NCI-H2171 (cell line): ENCODE measurements at regions not wholly inside any gene's neighbourhood (a gene's known extent, or its start where the extent isn't known, plus 50 kb on each side); places are given as distances from the start of the nearest gene placed in this dataset.

Source experiments
- DNase-seq: peaks from one replicate; lab custom pipeline; 2025; lab: John Stamatoyannopoulos, UW

- no peak for DNase-seq
These were observed 115.8 kb downstream of the SLC25A47 start for GRCh38 chr14:100438678-100439592.

GRCh38 chr14:100439781-100440180 is 116.6 kb downstream of the SLC25A47 start:
- no peak for DNase-seq

- peak; percentile 86 for DNase-seq
These were observed 117.1 kb downstream of the SLC25A47 start for GRCh38 chr14:100440207-100440631.

GRCh38 chr14:100440758-100441203 is 117.6 kb downstream of the SLC25A47 start:
- DNase-seq: no peak

DNA sequence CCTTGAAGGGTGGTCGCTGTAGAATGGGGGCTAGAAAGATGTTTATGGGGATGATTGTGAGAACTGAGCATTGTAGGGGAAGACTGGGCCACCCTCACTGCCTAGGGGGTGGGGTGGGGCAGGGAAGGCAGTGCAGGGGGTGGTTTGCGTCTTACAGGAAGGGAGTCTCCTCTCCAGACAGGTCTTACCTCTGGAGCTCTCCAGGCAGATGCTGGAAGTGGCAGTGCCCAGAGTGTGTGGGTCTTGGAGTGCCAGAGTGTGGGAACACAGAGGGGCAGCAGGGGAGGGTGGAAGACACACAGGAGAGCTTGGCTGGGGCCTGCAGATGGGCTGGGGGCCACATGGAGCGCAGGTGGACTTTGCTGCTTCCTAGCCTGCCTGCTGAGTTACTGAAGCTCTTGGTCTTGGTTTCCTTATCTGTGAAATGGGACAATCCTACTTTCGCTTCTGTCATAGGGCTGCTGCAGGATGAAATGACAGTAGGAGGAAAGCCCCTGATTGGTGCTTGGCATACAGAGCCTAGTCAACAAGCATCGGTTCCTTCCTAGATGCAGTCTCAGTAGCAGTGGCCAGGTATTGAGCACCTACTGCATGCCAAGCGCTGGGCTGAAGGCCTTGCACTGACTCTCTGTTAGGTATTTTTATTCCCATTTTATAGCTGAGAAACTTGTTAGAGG is 118.3 kb downstream of the SLC25A47 start:
- DNase-seq: no peak

- no peak for DNase-seq
These were observed 118.9 kb downstream of the SLC25A47 start for GRCh38 chr14:100442036-100442435.

GRCh38 chr14:100442498-100443490 is 119.7 kb downstream of the SLC25A47 start:
- no peak for DNase-seq

DNA sequence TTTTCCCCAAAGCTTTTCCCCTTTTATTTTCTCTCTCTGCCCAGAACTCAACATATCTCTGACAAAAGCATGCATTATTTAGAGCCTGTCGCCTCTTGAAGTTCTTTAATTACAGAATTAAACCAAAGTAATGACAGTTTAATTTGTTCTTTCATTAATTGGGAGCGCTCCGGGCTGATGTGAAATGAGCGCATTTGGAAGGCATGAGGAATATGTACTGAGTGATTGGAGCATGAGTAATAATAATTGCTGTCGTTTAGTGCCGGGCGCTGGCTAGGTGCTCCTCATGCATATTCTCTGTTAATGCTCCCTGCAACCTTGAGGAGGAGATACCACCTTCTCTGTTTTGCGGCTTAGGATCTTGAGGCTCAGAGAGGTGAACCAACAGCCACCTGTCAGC is 120.5 kb downstream of the SLC25A47 start:
- DNase-seq: no peak

GRCh38 chr14:100445436-100446088 is 122.4 kb downstream of the SLC25A47 start:
- DNase-seq: no peak

GRCh38 chr14:100446572-100446971 is 123.4 kb downstream of the SLC25A47 start:
- peak; percentile 68 for DNase-seq

DNA sequence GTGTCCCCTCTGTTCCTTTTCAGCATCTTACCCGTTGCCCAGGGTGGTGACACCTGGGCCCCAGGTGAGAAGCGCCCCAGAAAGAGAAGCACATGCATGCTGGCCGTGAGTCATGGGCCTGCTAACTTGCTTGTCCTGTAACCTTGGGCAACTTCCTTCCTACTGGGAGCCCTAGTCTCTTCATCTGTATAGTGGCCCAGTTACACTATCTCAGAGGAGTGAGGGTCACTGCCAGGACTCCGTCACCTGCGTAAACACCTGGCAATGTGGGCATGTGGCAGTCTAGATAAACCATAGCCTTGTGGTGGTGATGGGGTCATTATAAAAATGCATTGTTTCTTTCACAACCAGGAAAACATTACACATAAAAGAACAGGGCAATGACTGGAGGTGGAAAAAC is 125.2 kb downstream of the SLC25A47 start:
- no peak for DNase-seq

- no peak for DNase-seq
These were observed 126.3 kb downstream of the SLC25A47 start for GRCh38 chr14:100449225-100449987.

DNA sequence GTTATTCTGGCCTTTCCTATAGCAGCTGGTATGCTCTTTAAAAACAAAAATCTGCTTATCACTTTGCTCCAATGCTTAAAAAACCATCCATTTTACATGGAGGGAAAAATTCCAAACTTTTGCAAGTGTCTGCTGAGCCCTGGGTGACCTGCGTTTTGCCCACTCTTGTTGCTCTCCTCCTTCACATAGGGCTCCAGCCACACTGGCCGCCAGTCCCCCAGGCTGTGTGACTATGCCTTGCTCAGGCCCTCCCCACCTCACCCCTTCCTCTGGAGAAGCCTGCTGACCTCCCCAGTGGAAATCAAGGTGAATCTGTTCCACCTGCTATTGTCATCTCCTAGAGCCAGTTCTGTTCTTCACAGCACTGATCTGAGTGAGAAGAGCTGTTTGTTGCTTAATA is 126.9 kb downstream of the SLC25A47 start:
- no peak for DNase-seq

DNA sequence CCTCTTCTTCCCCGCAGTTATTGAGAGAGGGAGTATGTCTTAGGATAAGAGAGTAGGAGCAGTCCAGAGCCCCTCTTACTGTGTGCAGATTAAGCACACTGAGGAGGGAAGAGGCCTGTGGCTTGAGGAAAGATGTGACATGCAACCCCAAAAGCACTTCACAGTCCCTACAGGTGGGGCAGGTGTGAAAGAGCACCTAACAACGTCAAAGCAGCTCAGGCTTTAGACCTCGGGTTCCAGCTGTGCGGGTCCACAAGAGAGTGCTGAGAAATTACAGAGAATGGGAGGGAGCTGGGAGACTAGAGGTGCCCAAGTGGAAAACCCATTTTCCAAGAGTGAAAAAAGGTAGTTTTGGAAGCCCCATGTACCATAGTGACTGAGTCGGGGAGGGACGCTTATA is 127.6 kb downstream of the SLC25A47 start:
- no peak for DNase-seq

- no peak for DNase-seq
These were observed 128.1 kb downstream of the SLC25A47 start for GRCh38 chr14:100451264-100451663.

DNA sequence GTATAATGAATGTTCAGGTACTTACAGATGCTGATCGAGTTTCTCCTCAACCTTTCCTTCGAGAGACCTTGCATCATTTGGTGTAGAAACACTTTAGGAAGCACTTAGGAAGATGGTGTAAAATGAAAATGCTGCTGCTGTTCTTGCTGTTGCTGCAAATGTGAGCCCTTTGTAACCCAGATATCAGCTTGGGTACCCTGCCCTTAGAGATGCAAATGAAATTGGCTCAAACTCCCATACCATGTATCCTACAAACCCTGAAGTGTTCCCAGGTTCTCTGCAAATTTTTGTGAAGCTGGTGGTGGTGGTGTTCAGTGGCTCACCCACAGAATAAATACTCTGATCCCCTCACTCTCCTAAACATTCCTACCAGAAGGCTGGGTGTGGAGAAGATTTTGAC is 130.8 kb downstream of the SLC25A47 start:
- no peak for DNase-seq

- no peak for DNase-seq
These were observed 131.3 kb downstream of the SLC25A47 start for GRCh38 chr14:100454437-100454836.

- DNase-seq: no peak
These were observed 123.3 kb downstream of the BEGAIN start for GRCh38 chr14:100463937-100464336.

- no peak for DNase-seq
These were observed 120.9 kb downstream of the BEGAIN start for GRCh38 chr14:100466111-100466856.
